Esophagus squamous epithelium (tissue), 4 donors: ENCODE measurements at regions not wholly inside any gene's neighbourhood (a gene's known extent, or its start where the extent isn't known, plus 50 kb on each side); places are given as distances from the start of the nearest gene placed in this dataset.

ENCODE experiments used
- POLR2A ChIP-seq, 4 donors: fragments of 450-650 bp; IDR thresholded peaks; one replicate each; pipeline ENCODE4 v1.6.1; 2017; ENCODE audit warnings: antibody characterized with exemption in 4 of 4, mild to moderate bottlenecking in 4 of 4, moderate library complexity in 3 of 4
- TF ChIP-seq, protein P1 (sequence below), 6 experiments: fragments of 450-650 bp in 4 of 6; fragments of 200-600 bp in 2 of 6; sonication (generic) in 2 of 6; IDR thresholded peaks; one replicate each; pipeline ENCODE4 v1.5.1; 2016 to 2019; ENCODE audit warnings: antibody characterized with exemption in 6 of 6, mild to moderate bottlenecking in 4 of 6, moderate library complexity in 4 of 6

- no peak for TF ChIP-seq POLR2A (IDR thresholded peaks at IDR 0.05)
- TF ChIP-seq, protein P1, sequence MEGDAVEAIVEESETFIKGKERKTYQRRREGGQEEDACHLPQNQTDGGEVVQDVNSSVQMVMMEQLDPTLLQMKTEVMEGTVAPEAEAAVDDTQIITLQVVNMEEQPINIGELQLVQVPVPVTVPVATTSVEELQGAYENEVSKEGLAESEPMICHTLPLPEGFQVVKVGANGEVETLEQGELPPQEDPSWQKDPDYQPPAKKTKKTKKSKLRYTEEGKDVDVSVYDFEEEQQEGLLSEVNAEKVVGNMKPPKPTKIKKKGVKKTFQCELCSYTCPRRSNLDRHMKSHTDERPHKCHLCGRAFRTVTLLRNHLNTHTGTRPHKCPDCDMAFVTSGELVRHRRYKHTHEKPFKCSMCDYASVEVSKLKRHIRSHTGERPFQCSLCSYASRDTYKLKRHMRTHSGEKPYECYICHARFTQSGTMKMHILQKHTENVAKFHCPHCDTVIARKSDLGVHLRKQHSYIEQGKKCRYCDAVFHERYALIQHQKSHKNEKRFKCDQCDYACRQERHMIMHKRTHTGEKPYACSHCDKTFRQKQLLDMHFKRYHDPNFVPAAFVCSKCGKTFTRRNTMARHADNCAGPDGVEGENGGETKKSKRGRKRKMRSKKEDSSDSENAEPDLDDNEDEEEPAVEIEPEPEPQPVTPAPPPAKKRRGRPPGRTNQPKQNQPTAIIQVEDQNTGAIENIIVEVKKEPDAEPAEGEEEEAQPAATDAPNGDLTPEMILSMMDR (IDR thresholded peaks at IDR 0.05) = no peak
Observed at GRCh38 chr16:85279402-85279801, 167.1 kb upstream of the CIBAR2 start.
